ENCODE measurements at regions not wholly inside any gene's neighbourhood (a gene's known extent, or its start where the extent isn't known, plus 50 kb on each side); places are given as distances from the start of the nearest gene placed in this dataset.

DNA sequence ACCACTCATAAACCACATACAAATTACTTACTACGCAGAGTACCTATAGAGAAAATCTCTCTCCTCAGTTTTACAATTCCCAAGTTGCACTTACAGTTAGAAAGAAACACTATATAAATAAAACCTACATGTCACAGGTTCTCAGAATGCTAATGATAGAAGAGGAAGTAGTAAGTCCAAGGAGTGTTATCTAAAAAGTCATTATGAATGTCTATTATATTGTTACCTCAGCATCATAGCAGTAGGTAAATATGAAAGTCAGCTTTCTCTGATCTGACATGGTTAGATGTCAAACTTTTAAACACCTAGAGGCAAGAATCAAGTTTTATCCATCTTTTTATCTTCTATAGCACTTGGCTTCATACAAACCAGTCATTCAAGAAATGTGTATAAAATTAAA, 163.2 kb upstream of the FAM241A start:
- ChIA-PET CTCF (no interaction called here), POLR2A (no interaction called here)
- intact Hi-C loops (cut with micrococcal nuclease), result no loop called here
- Histone ChIP-seq H3K9ac (ENCODE audit: low read length) (no peak overlapping the region), H3K36me3 (replicated peaks in 1 of 2; ENCODE audit: control extremely low read depth in 1 of 2, control insufficient read depth in 1 of 2, extremely low read depth in 1 of 2, insufficient read depth in 2 of 2, low read length in 1 of 2) (no peaks in the 10 kb centered on the region), H3K9me3 (ENCODE audit: control extremely low read depth in 1 of 3, control insufficient read depth in 2 of 3, insufficient read depth in 1 of 3, low read length in 2 of 3) (no peaks in the 10 kb centered on the region), H2AFZ (ENCODE audit: insufficient read depth, low read depth, low read length, poor library complexity, severe bottlenecking) (no peak overlapping the region), H3K79me2 (ENCODE audit: control insufficient read depth, insufficient read depth, low read length) (no peaks in the 10 kb centered on the region), H3K27me3 (replicated peaks in 1 of 4; ENCODE audit: control extremely low read depth in 1 of 4, control insufficient read depth in 3 of 4, insufficient read depth in 4 of 4, low read length in 3 of 4) (peaks cover 0 to 6% (median 4%) of the 10 kb centered on the region in 4 experiments), H3K4me1 (ENCODE audit: control insufficient read depth in 2 of 2, insufficient read depth in 2 of 2, low read length in 2 of 2) (no peaks in the 10 kb centered on the region), H3K27ac (ENCODE audit: low read length in 2 of 2) (no peak overlapping the region), H4K20me1 (ENCODE audit: control insufficient read depth, insufficient read depth, low read length, poor library complexity, severe bottlenecking) (no peaks in the 10 kb centered on the region), H3K4me2 (replicated peaks; ENCODE audit: low read depth, low read length, poor library complexity, severe bottlenecking) (no peak overlapping the region), H3K4me3 (ENCODE audit: control extremely low read depth in 1 of 5, extremely low read depth in 1 of 5, insufficient read depth in 1 of 5, low read depth in 2 of 5, low read length in 4 of 5) (no peak overlapping the region)
- DNase-seq, result no peak
- Mint-ChIP-seq H3K4me1 (no peaks in the 10 kb centered on the region), H3K27ac (no peak overlapping the region), H3K9me3 (ENCODE audit: insufficient read depth) (no peaks in the 10 kb centered on the region), H3K27me3 (peaks cover 37% of the 10 kb centered on the region), H3K4me3 (no peak overlapping the region)
- TF ChIP-seq EZH2 (IDR thresholded peaks at IDR 0.05; ENCODE audit: borderline replicate concordance, insufficient read depth, low read depth, low read length, poor library complexity, severe bottlenecking), result no peak
- TF ChIP-seq, protein P1, sequence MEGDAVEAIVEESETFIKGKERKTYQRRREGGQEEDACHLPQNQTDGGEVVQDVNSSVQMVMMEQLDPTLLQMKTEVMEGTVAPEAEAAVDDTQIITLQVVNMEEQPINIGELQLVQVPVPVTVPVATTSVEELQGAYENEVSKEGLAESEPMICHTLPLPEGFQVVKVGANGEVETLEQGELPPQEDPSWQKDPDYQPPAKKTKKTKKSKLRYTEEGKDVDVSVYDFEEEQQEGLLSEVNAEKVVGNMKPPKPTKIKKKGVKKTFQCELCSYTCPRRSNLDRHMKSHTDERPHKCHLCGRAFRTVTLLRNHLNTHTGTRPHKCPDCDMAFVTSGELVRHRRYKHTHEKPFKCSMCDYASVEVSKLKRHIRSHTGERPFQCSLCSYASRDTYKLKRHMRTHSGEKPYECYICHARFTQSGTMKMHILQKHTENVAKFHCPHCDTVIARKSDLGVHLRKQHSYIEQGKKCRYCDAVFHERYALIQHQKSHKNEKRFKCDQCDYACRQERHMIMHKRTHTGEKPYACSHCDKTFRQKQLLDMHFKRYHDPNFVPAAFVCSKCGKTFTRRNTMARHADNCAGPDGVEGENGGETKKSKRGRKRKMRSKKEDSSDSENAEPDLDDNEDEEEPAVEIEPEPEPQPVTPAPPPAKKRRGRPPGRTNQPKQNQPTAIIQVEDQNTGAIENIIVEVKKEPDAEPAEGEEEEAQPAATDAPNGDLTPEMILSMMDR (IDR thresholded peaks at IDR 0.05), result no peak
- ATAC-seq (ENCODE audit: low read depth), result no peak
- WGBS (ENCODE audit: insufficient coverage), result no CpG with 5 or more reads among the region's 1 CpG

DNA sequence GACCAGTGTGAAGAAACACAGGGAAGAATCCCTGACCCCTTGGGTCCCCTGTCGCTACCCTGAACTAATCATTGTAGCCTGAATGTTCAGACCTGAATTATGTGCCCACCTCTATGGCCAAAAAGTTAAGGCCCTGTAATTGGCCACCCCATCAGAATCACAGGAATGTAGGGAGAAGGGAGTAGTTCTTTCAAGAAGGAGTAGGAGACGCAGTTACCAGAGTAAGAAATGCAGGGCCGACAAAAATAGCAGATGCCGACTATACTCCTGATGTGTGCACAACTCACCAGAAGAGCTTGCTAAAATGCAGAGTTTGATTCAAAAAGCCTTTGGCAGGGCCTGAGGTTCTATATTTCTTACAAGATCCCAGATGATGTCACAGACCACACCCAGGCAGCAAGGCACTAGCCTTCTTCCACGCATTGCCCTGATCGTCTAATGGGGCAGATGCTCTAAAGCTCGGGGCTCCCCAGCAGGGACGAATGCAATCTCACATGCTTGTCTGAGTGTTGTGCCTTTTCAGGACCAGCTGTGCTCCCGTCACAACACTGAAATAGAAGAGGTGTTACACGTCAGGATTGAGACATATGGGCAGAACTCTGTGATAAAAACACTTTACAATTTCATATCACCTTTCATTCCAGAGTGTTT, 161.0 kb upstream of the FAM241A start:
- intact Hi-C loops (cut with micrococcal nuclease), result no loop called here
- ChIA-PET POLR2A (no interaction called here), CTCF (no interaction called here)
- H3K9me3 ChIP-seq (ENCODE audit: control extremely low read depth in 1 of 3, control insufficient read depth in 2 of 3, insufficient read depth in 1 of 3, low read length in 2 of 3), result no peaks in the 10 kb centered on the region
- no peak overlapping the region for H3K9ac ChIP-seq (ENCODE audit: low read length)
- H3K79me2 ChIP-seq (ENCODE audit: control insufficient read depth, insufficient read depth, low read length), result no peaks in the 10 kb centered on the region
- peaks cover 0 to 6% (median 3%) of the 10 kb centered on the region in 4 experiments for H3K27me3 ChIP-seq (replicated peaks in 1 of 4; ENCODE audit: control extremely low read depth in 1 of 4, control insufficient read depth in 3 of 4, insufficient read depth in 4 of 4, low read length in 3 of 4)
- WGBS (ENCODE audit: insufficient coverage), result 98% methylated on average over 7 of the region's 10 CpGs
- Mint-ChIP-seq H3K27me3 (peaks cover 34% of the 10 kb centered on the region), H3K27ac (no peak overlapping the region), H3K9me3 (ENCODE audit: insufficient read depth) (no peaks in the 10 kb centered on the region), H3K4me1 (no peaks in the 10 kb centered on the region), H3K4me3 (no peak overlapping the region)
- no peaks in the 10 kb centered on the region for H4K20me1 ChIP-seq (ENCODE audit: control insufficient read depth, insufficient read depth, low read length, poor library complexity, severe bottlenecking)
- ATAC-seq (ENCODE audit: low read depth) (no peak), DNase-seq (no peak)
- no peak overlapping the region for H3K4me2 ChIP-seq (replicated peaks; ENCODE audit: low read depth, low read length, poor library complexity, severe bottlenecking)
- no peak overlapping the region for H3K27ac ChIP-seq (ENCODE audit: low read length in 2 of 2)
- TF ChIP-seq, protein P1 (IDR thresholded peaks at IDR 0.05), result no peak
- TF ChIP-seq EZH2 (IDR thresholded peaks at IDR 0.05; ENCODE audit: borderline replicate concordance, insufficient read depth, low read depth, low read length, poor library complexity, severe bottlenecking), result no peak
- no peaks in the 10 kb centered on the region for H3K4me1 ChIP-seq (ENCODE audit: control insufficient read depth in 2 of 2, insufficient read depth in 2 of 2, low read length in 2 of 2)
- H2AFZ ChIP-seq (ENCODE audit: insufficient read depth, low read depth, low read length, poor library complexity, severe bottlenecking), result no peak overlapping the region
- no peak overlapping the region for H3K4me3 ChIP-seq (ENCODE audit: control extremely low read depth in 1 of 5, extremely low read depth in 1 of 5, insufficient read depth in 1 of 5, low read depth in 2 of 5, low read length in 4 of 5)
- H3K36me3 ChIP-seq (replicated peaks in 1 of 2; ENCODE audit: control extremely low read depth in 1 of 2, control insufficient read depth in 1 of 2, extremely low read depth in 1 of 2, insufficient read depth in 2 of 2, low read length in 1 of 2), result no peaks in the 10 kb centered on the region

Measured in B cell (primary cell).